Muscle layer of colon (tissue), 2 donors: ENCODE measurements at regions not wholly inside any gene's neighbourhood (a gene's known extent, or its start where the extent isn't known, plus 50 kb on each side); places are given as distances from the start of the nearest gene placed in this dataset.
"Not testable (repeated sequence)": the region's sequence is repeated elsewhere in the genome, so short reads cannot be mapped to it uniquely, and the experiment has no call there.

Source experiments
- H3K27ac ChIP-seq: one replicate; pipeline ENCODE4 v1.7.0; 2013; ENCODE audit warnings: low read depth, mild to moderate bottlenecking, low read length, moderate library complexity
- H3K27me3 ChIP-seq, 2 donors: one replicate each; pipeline ENCODE4 v1.7.0; 2013; ENCODE audit warnings: low read length in 2 of 2, mild to moderate bottlenecking in 2 of 2; ENCODE audit not compliant: insufficient read depth in 2 of 2, control insufficient read depth in 1 of 2
- H3K36me3 ChIP-seq: one replicate; pipeline ENCODE4 v1.7.0; 2013; ENCODE audit warnings: mild to moderate bottlenecking, low read length; ENCODE audit not compliant: insufficient read depth
- H3K4me1 ChIP-seq: one replicate; pipeline ENCODE4 v1.7.0; 2013; ENCODE audit warnings: mild to moderate bottlenecking, low read length; ENCODE audit not compliant: insufficient read depth
- H3K4me3 ChIP-seq, 2 donors: one replicate each; pipeline ENCODE4 v1.7.0; 2013; ENCODE audit warnings: low read length in 2 of 2, low read depth in 1 of 2, mild to moderate bottlenecking in 1 of 2, moderate library complexity in 1 of 2
- H3K9ac ChIP-seq: one replicate; pipeline ENCODE4 v1.7.0; 2013; ENCODE audit warnings: low read length
- H3K9me3 ChIP-seq: one replicate; pipeline ENCODE4 v1.7.0; 2013; ENCODE audit warnings: mild to moderate bottlenecking, low read length
- donor health status: abdominal sarcoma.
- donor health status: Adenocarcinoma of cecum.

DNA sequence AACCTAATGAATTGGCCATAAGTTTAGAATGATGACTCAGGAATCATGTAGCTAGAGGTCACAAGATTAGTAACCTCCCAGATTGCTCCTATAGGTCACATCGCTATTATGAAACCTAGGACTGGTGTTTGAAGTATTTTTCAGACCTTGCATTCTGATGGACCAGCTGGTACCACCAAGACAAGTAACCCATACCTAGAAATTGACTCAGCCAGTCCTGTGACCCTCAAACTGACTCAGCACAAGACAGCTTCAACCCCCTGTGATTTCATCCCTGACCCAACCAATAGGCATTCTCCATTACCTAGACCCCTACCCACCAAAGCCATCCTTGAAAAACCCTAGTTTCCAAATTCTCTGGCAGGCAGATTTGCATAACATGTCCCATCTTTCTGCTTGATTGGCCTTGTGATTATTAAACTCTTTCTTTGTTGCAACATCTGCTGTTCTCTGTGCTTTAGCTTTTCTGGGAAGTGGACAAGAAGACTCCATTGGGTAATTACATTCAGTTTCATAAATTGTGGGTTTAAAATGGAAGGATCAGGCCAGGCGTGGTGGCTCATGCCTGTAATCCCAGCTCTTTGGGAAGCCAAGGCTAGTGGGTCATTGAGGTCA lies 254.9 kb downstream of the IRS1 start:
- Histone ChIP-seq H3K36me3 (no peaks in the 10 kb centered on the region), H3K27ac (no peak overlapping the region), H3K4me1 (no peaks in the 10 kb centered on the region), H3K4me3 (no peak overlapping the region), H3K9ac (no peak overlapping the region), H3K9me3 (no peaks in the 10 kb centered on the region), H3K27me3 (no peaks in the 10 kb centered on the region)

DNA sequence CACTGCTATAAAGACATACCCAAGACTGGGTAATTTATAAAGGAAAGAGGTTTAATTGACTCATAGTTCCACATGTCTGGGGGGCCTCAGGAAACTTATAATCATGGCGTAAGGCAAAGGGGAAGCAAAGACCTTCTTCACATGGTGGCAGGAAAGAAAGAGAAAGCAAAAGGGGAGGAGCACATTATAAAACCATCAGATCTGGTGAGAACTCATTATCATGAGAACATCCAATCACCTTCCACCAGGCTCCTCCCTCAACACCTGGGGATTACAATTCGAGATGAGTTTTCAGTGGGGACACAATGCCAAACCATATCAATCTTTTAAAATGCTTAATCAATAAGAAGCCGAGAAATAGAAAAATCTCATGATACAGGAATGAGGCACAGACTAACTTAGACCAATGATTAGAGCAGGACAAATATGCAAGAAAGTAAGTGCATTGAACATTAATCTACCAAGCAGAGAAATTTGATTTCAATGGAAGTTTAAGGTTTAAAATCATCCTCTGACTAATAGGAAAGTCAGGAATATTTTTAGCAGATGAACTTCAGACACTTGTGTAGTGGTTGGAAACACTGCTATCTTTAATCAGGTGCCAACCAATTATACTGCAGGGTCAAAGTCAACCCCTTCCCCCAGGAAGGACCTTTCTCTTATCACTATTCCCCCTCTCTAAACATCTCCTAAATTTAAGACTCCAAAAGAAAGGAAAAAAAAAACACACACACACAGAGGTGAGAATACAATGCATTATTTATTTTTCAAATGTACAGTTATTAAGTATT lies 259.2 kb downstream of the IRS1 start:
- no peaks in the 10 kb centered on the region for H3K4me1 ChIP-seq
- H3K4me3 ChIP-seq = no peak overlapping the region
- no peak overlapping the region for H3K9ac ChIP-seq
- H3K27ac ChIP-seq = no peak overlapping the region
- H3K9me3 ChIP-seq = no peaks in the 10 kb centered on the region
- no peaks in the 10 kb centered on the region for H3K27me3 ChIP-seq
- H3K36me3 ChIP-seq = no peaks in the 10 kb centered on the region

DNA sequence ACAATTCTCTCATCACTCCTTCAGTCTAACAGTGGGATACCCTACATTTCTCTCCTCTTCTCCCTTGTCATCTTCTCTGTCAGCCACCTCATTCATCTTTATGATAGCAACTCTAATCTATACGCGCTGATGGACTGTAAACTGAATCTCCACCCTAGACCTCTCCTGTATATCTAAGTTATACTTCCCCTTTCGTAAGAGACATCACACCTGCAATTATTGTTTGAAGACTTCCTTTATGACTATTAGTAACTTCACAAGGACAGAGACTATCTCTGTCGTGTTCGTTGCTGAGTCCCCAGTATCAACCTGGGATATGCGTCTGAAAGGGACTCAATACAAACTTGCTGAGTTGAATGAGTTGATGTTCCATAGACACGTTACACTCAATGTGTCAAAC lies 263.2 kb downstream of the IRS1 start:
- Histone ChIP-seq H3K9ac (no peak overlapping the region), H3K9me3 (no peaks in the 10 kb centered on the region), H3K36me3 (no peaks in the 10 kb centered on the region), H3K27ac (no peak overlapping the region), H3K27me3 (no peaks in the 10 kb centered on the region), H3K4me1 (no peaks in the 10 kb centered on the region), H3K4me3 (no peak overlapping the region)

DNA sequence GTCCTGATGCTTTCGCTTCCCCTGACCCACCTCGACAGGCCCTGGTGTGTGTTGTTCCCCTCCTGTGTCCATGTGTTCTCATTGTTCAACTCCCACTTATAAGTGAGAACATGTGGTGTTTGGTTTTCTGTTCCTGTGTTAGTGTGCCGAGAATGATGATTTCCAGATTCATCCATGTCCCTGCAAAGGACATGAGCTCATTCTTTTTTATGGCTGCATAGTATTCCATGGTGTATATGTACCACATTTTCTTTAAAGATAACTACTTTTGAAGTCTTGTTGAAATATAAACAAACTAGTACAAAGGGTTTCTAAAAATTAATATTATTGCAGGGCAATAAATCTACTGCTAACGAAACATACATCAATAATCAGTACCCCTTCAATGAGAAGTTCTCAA lies 266.6 kb downstream of the IRS1 start:
- H3K27ac ChIP-seq, H3K4me1 ChIP-seq, H3K9ac ChIP-seq, H3K4me3 ChIP-seq, H3K9me3 ChIP-seq, H3K27me3 ChIP-seq, H3K36me3 ChIP-seq: not testable (repeated sequence)

DNA sequence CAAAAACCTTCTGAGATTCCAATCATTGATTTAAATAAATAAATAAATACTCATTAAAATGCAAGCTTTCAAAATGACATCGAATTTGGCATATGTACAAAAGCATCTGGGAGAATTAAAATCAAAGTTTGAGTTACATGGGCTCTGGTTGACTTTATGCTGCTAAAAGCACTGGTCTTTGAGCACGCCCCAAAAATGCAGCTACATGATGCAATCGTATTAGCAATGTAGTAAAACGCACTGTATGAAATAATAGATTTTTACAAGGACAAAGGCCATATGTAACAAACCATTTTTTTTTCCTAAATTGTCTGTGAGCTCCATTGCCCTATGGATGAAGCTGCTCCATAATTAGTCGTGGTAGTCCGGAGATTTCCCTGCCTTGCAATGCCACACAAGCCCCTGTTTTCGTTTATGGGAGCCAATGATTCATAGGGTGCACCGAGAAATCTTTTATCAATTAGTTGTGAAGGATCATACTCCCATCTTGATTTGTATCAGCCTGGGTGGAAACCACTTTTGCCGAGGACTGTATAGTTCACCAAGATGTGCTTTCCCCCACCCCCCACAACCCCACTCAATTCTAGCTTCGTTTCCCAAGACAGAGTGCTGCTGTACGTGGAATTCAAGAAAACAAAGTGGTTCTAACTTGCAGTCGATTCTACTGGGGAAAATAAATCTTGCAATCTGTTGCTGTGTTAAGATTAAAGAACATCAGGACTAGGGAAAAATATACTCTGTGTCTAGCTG lies 268.4 kb downstream of the IRS1 start:
- H3K9ac ChIP-seq = no peak overlapping the region
- H3K27me3 ChIP-seq = no peaks in the 10 kb centered on the region
- H3K36me3 ChIP-seq = no peaks in the 10 kb centered on the region
- no peaks in the 10 kb centered on the region for H3K4me1 ChIP-seq
- no peaks in the 10 kb centered on the region for H3K9me3 ChIP-seq
- H3K4me3 ChIP-seq = no peak overlapping the region
- no peak overlapping the region for H3K27ac ChIP-seq

DNA sequence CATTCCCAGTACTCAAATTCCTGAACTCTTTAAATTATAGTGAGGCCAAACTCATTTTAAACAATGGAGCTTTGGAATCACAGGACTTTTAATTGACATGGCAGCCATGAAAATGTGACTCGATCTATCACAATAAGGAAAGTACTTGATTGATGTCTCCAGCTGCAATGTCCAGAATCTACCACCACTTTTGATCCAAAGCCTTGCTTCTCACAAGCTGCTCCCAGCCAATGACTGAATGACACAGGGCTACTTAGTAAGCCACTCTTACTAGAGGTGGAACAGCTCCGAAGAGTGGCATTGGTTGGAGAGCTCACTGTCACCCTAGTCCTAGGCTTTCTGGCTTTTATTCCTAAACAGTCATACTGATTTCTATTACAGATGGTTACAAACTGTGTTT lies 270.1 kb downstream of the IRS1 start:
- Histone ChIP-seq H3K9me3 (no peaks in the 10 kb centered on the region), H3K27ac (no peak overlapping the region), H3K4me1 (no peaks in the 10 kb centered on the region), H3K36me3 (no peaks in the 10 kb centered on the region), H3K27me3 (no peaks in the 10 kb centered on the region), H3K4me3 (no peak overlapping the region), H3K9ac (no peak overlapping the region)

DNA sequence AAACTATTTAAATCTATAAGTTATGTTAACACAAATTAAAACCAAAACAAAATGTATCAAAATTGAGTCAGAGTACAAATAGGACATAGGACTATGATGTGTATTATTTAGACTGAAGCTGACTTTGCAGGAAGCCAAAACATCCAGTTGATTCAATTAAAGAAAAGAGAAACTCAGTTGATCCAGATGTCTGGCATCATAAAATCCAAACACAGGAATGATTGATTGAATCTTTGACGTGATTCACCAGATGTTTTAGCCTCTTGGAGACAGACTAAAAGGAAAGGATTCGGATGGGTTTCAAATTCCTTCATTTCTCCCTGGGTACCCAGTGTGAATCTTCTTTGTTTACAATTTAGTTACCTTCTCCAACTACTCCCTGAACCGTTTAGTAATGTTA lies 272.9 kb downstream of the IRS1 start:
- H3K36me3 ChIP-seq = no peaks in the 10 kb centered on the region
- no peaks in the 10 kb centered on the region for H3K4me1 ChIP-seq
- no peak overlapping the region for H3K9ac ChIP-seq
- H3K4me3 ChIP-seq = no peak overlapping the region
- no peaks in the 10 kb centered on the region for H3K27me3 ChIP-seq
- no peaks in the 10 kb centered on the region for H3K9me3 ChIP-seq
- H3K27ac ChIP-seq = no peak overlapping the region

DNA sequence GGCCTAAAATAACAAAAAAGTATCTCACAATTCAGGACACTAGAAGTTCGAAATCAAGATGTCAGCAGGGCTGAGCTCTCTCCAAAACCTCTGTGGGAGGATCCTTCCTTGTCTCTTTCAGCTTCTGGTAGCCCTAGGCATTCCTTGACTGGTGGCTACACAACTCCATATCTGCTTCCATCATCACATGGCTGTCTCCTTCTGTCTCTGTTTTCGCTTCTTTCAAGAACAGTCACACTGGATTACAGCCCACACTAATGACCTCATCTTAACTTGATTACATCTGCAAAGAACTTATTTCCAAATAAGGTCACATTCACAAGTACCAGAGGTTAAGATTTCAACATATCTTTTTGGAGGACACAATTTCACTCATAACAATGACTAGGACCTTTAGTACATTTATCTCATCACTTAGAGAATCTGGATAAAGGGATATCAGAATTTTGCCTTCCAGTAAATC lies 275.2 kb downstream of the IRS1 start:
- Histone ChIP-seq H3K27ac (no peak overlapping the region), H3K9ac (no peak overlapping the region), H3K4me1 (no peaks in the 10 kb centered on the region), H3K9me3 (no peaks in the 10 kb centered on the region), H3K36me3 (no peaks in the 10 kb centered on the region), H3K27me3 (no peaks in the 10 kb centered on the region), H3K4me3 (no peak overlapping the region)

DNA sequence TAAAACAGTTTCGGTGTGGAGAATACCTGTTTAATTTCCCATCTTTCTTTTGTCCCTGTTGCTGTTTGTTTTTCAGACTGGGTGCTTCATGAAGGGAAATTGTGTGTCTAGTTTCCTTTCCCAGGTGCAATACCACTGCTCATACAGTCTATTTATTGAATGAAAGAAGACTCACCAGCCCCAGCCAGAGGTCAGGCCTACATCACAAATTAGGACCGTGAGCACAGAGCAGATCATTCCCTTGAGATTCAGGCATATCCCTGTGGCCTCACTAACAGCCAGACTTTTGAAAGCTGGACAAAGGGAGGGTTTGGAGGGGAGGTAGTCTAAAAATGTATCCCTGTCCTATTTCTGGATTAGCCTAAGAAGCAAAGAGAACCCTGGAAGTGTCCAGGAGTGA lies 278.9 kb downstream of the IRS1 start:
- Histone ChIP-seq H3K9ac (no peak overlapping the region), H3K4me1 (no peaks in the 10 kb centered on the region), H3K4me3 (no peak overlapping the region), H3K9me3 (no peaks in the 10 kb centered on the region), H3K36me3 (no peaks in the 10 kb centered on the region), H3K27me3 (no peaks in the 10 kb centered on the region), H3K27ac (no peak overlapping the region)

DNA sequence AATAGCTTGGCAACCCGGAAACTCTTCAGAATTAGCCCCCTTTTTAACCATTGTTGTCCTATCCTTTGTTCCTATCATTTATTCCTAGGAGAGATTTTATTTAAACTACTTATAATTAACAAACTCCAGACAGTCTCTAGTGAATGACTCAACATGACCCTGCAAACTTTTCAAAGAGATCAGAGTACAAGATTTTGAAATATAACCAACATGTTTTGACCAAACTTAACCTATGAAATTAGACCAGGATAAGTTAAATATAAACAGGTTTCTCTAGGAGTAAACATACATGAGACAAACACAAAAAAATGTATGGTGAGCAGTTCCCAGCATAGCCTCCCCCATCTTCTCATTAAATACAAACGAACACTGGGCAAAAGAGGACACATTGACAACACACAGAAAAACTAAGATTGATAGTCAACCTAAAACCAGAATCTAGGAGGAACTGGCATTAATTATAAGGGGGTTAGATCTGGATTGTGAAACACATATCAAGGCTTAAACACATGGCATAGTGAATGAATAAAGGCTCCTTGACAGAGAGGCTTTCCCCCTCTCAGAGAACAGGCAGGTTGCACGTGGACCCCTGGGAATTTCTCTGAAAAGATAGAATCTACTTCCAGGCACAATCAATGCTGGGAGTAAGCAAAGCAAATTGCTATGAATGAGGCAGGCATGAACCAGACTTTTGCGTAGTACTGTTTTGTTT lies 284.1 kb downstream of the IRS1 start:
- Histone ChIP-seq H3K27ac (no peak overlapping the region), H3K27me3 (no peaks in the 10 kb centered on the region), H3K9me3 (no peaks in the 10 kb centered on the region), H3K9ac (no peak overlapping the region), H3K4me1 (no peaks in the 10 kb centered on the region), H3K4me3 (no peak overlapping the region), H3K36me3 (no peaks in the 10 kb centered on the region)

DNA sequence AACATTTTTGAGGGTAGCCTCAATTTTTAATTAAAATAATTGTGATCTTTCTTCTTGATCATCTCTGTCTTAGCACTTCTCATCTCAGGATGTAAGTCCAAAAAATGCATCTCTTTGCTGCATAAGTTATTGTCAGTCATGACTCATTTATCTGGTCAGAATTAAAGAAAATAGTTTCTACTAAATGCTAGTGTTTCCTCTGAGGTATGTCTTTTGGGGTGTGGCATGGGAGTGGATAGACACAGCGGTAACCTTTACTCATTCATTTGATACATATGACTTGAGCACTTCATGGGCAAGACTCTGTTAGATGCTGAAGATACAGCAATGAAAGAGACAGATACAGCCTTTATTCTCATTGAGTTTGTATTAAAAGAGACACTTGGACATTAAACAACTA lies 284.7 kb downstream of the IRS1 start:
- H3K36me3 ChIP-seq = no peaks in the 10 kb centered on the region
- H3K4me3 ChIP-seq = no peak overlapping the region
- no peak overlapping the region for H3K9ac ChIP-seq
- no peaks in the 10 kb centered on the region for H3K9me3 ChIP-seq
- H3K27me3 ChIP-seq = no peaks in the 10 kb centered on the region
- H3K4me1 ChIP-seq = no peaks in the 10 kb centered on the region
- H3K27ac ChIP-seq = no peak overlapping the region
